ENCODE measurements at regions not wholly inside any gene's neighbourhood (a gene's known extent, or its start where the extent isn't known, plus 50 kb on each side); places are given as distances from the start of the nearest gene placed in this dataset.

GRCh38 chr14:21749306-21749868 is 75.8 kb upstream of the OR4E1 start:
- TF ChIP-seq GATA2 (IDR thresholded peaks at IDR 0.05; ENCODE audit: low read depth, low read length) (no peak), GATA3 (IDR thresholded peaks at IDR 0.05; ENCODE audit: low read depth, low read length) (no peak)

- TF ChIP-seq GATA3 (IDR thresholded peaks at IDR 0.05; ENCODE audit: low read depth, low read length) = no peak
- TF ChIP-seq GATA2 (IDR thresholded peaks at IDR 0.05; ENCODE audit: low read depth, low read length) = no peak
Observed at GRCh38 chr14:21748869-21749303, 75.3 kb upstream of the OR4E1 start.

- no peak for TF ChIP-seq GATA2 (IDR thresholded peaks at IDR 0.05; ENCODE audit: low read depth, low read length)
- no peak for TF ChIP-seq GATA3 (IDR thresholded peaks at IDR 0.05; ENCODE audit: low read depth, low read length)
Observed at GRCh38 chr14:21735639-21736307, 62.2 kb upstream of the OR4E1 start.

GRCh38 chr14:21735200-21735599 is 61.6 kb upstream of the OR4E1 start:
- TF ChIP-seq GATA3 (IDR thresholded peaks at IDR 0.05; ENCODE audit: low read depth, low read length) = no peak
- TF ChIP-seq GATA2 (IDR thresholded peaks at IDR 0.05; ENCODE audit: low read depth, low read length) = no peak

- TF ChIP-seq GATA2 (IDR thresholded peaks at IDR 0.05; ENCODE audit: low read depth, low read length) (no peak), GATA3 (IDR thresholded peaks at IDR 0.05; ENCODE audit: low read depth, low read length) (no peak)
Observed at GRCh38 chr14:21734457-21735074, 60.9 kb upstream of the OR4E1 start.

- TF ChIP-seq GATA2 (IDR thresholded peaks at IDR 0.05; ENCODE audit: low read depth, low read length) (no peak), GATA3 (IDR thresholded peaks at IDR 0.05; ENCODE audit: low read depth, low read length) (no peak)
Observed at GRCh38 chr14:21729703-21730233, 56.1 kb upstream of the OR4E1 start.

- TF ChIP-seq GATA2 (IDR thresholded peaks at IDR 0.05; ENCODE audit: low read depth, low read length) (no peak), GATA3 (IDR thresholded peaks at IDR 0.05; ENCODE audit: low read depth, low read length) (no peak)
Observed at GRCh38 chr14:21725250-21725649, 51.6 kb upstream of the OR4E1 start.

GRCh38 chr14:21724090-21724973 is 50.7 kb upstream of the OR4E1 start:
- TF ChIP-seq GATA3 (IDR thresholded peaks at IDR 0.05; ENCODE audit: low read depth, low read length) (no peak), GATA2 (IDR thresholded peaks at IDR 0.05; ENCODE audit: low read depth, low read length) (no peak)

GRCh38 chr14:21723431-21724045 is 49.9 kb upstream of the OR4E1 start:
- TF ChIP-seq GATA2 (IDR thresholded peaks at IDR 0.05; ENCODE audit: low read depth, low read length) (no peak), GATA3 (IDR thresholded peaks at IDR 0.05; ENCODE audit: low read depth, low read length) (no peak)
